HEK293 (cell line): ENCODE measurements at regions not wholly inside any gene's neighbourhood (a gene's known extent, or its start where the extent isn't known, plus 50 kb on each side); places are given as distances from the start of the nearest gene placed in this dataset.

Experiments used
- MYNN ChIP-seq: fragments of 450-650 bp; formaldehyde crosslinking; IDR thresholded peaks from 2 replicates; pipeline ENCODE4 v1.5.1; 2016; ENCODE audit warnings: missing biosample characterization, missing genetic modification characterization, borderline replicate concordance
- SALL2 ChIP-seq: fragments of 450-650 bp; formaldehyde crosslinking; IDR thresholded peaks from 2 replicates; pipeline ENCODE4 v1.5.0; 2017; ENCODE audit warnings: missing biosample characterization, mild to moderate bottlenecking, missing genetic modification characterization, borderline replicate concordance
- ZFHX2 ChIP-seq: fragments of 450-650 bp; formaldehyde crosslinking; conservative IDR thresholded peaks from 2 replicates; pipeline ENCODE4 v1.5.1; 2016; ENCODE audit warnings: missing biosample characterization, missing genetic modification characterization
- ZNF140 ChIP-seq: fragments of 450-650 bp; formaldehyde crosslinking; IDR thresholded peaks from 2 replicates; pipeline ENCODE4 v1.5.1; 2016; ENCODE audit warnings: missing biosample characterization, missing genetic modification characterization
- ZNF211 ChIP-seq: fragments of 450-650 bp; formaldehyde crosslinking; IDR thresholded peaks from 2 replicates; pipeline ENCODE4 v1.5.1; 2016; ENCODE audit warnings: low read depth, missing biosample characterization, missing genetic modification characterization
- ZNF423 ChIP-seq: fragments of 450-650 bp; formaldehyde crosslinking; IDR thresholded peaks from 2 replicates; pipeline ENCODE4 v1.5.1; 2016; ENCODE audit warnings: missing biosample characterization, missing genetic modification characterization
- TF ChIP-seq, protein P1 (sequence below): fragments of 450-650 bp; formaldehyde crosslinking; IDR thresholded peaks from 2 replicates; pipeline ENCODE4 v1.5.1; 2016; ENCODE audit warnings: missing biosample characterization, missing genetic modification characterization
- TF ChIP-seq, protein P2 (sequence below): fragments of 450-650 bp; formaldehyde crosslinking; optimal IDR thresholded peaks from 2 replicates; pipeline ENCODE3; 2016; ENCODE audit warnings: missing biosample characterization, mild to moderate bottlenecking, missing genetic modification characterization

DNA sequence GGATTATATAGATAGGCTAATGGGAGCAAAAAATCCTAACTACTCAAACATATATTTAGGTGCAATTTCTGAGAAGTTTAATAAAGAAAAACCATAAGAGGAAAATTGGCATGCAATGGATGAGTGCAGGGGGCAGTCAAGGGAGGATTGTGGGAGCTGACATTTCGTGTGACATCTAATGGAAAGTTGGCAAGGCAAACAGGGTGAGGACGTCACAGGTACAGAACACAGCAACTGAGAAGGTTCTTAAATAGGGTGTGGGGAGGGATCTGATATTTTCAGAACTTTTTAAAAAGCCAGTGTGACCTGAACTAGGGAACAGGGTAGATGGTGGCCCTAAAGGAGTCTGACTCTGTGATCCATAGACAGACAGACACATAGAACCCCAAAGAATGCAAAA is 194.9 kb upstream of the GLI3 start:
- no peak for TF ChIP-seq ZNF140 (tag by site-specific recombination)
- TF ChIP-seq, protein P1, sequence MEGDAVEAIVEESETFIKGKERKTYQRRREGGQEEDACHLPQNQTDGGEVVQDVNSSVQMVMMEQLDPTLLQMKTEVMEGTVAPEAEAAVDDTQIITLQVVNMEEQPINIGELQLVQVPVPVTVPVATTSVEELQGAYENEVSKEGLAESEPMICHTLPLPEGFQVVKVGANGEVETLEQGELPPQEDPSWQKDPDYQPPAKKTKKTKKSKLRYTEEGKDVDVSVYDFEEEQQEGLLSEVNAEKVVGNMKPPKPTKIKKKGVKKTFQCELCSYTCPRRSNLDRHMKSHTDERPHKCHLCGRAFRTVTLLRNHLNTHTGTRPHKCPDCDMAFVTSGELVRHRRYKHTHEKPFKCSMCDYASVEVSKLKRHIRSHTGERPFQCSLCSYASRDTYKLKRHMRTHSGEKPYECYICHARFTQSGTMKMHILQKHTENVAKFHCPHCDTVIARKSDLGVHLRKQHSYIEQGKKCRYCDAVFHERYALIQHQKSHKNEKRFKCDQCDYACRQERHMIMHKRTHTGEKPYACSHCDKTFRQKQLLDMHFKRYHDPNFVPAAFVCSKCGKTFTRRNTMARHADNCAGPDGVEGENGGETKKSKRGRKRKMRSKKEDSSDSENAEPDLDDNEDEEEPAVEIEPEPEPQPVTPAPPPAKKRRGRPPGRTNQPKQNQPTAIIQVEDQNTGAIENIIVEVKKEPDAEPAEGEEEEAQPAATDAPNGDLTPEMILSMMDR: no peak
- TF ChIP-seq, protein P2, sequence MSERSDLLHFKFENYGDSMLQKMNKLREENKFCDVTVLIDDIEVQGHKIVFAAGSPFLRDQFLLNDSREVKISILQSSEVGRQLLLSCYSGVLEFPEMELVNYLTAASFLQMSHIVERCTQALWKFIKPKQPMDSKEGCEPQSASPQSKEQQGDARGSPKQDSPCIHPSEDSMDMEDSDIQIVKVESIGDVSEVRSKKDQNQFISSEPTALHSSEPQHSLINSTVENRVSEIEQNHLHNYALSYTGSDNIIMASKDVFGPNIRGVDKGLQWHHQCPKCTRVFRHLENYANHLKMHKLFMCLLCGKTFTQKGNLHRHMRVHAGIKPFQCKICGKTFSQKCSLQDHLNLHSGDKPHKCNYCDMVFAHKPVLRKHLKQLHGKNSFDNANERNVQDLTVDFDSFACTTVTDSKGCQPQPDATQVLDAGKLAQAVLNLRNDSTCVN (tag by site-specific recombination): no peak
- TF ChIP-seq SALL2 (tag by site-specific recombination): no peak
- TF ChIP-seq MYNN (tag by site-specific recombination): no peak
- TF ChIP-seq ZNF211 (tag by site-specific recombination): no peak
- TF ChIP-seq ZNF423 (tag by site-specific recombination): no peak
- TF ChIP-seq ZFHX2 (tag by site-specific recombination): no peak
